ENCODE measurements at regions not wholly inside any gene's neighbourhood (a gene's known extent, or its start where the extent isn't known, plus 50 kb on each side); places are given as distances from the start of the nearest gene placed in this dataset.
"Not testable (repeated sequence)": the region's sequence is repeated elsewhere in the genome, so short reads cannot be mapped to it uniquely, and the experiment has no call there.

- not testable (repeated sequence) for DNase-seq (ENCODE audit: low read depth)
Measured at GRCh38 chrX:128606817-128607216, 554.6 kb upstream of the ACTRT1 start.

GRCh38 chrX:128606357-128606756 lies 554.2 kb upstream of the ACTRT1 start:
- DNase-seq (ENCODE audit: low read depth): not testable (repeated sequence)

- no peak for DNase-seq (ENCODE audit: low read depth)
Measured at GRCh38 chrX:128601706-128602105, 549.5 kb upstream of the ACTRT1 start.

- no peak for DNase-seq (ENCODE audit: low read depth)
Measured at GRCh38 chrX:128599632-128600031, 547.4 kb upstream of the ACTRT1 start.

- DNase-seq (ENCODE audit: low read depth): no peak
Measured at GRCh38 chrX:128582036-128582435, 529.8 kb upstream of the ACTRT1 start.

GRCh38 chrX:128581615-128582014 lies 529.4 kb upstream of the ACTRT1 start:
- no peak for DNase-seq (ENCODE audit: low read depth)

GRCh38 chrX:128543114-128543513 lies 490.9 kb upstream of the ACTRT1 start:
- no peak for DNase-seq (ENCODE audit: low read depth)

GRCh38 chrX:128518508-128518907 lies 466.3 kb upstream of the ACTRT1 start:
- no peak for DNase-seq (ENCODE audit: low read depth)

GRCh38 chrX:128517691-128518090 lies 465.5 kb upstream of the ACTRT1 start:
- DNase-seq (ENCODE audit: low read depth): no peak

- no peak for DNase-seq (ENCODE audit: low read depth)
Measured at GRCh38 chrX:128504496-128504895, 452.3 kb upstream of the ACTRT1 start.

GRCh38 chrX:128464116-128464515 lies 411.9 kb upstream of the ACTRT1 start:
- no peak for DNase-seq (ENCODE audit: low read depth)

- DNase-seq (ENCODE audit: low read depth): no peak
Measured at GRCh38 chrX:128460835-128461234, 408.6 kb upstream of the ACTRT1 start.

GRCh38 chrX:128458888-128459287 lies 406.7 kb upstream of the ACTRT1 start:
- DNase-seq (ENCODE audit: low read depth): no peak

GRCh38 chrX:128457674-128458073 lies 405.5 kb upstream of the ACTRT1 start:
- DNase-seq (ENCODE audit: low read depth): no peak

- DNase-seq (ENCODE audit: low read depth): no peak
Measured at GRCh38 chrX:128439159-128439558, 387.0 kb upstream of the ACTRT1 start.

- no peak for DNase-seq (ENCODE audit: low read depth)
Measured at GRCh38 chrX:128438082-128438481, 385.9 kb upstream of the ACTRT1 start.

GRCh38 chrX:128436397-128437103 lies 384.3 kb upstream of the ACTRT1 start:
- DNase-seq (ENCODE audit: low read depth): no peak

- DNase-seq (ENCODE audit: low read depth): no peak
Measured at GRCh38 chrX:128425546-128425945, 373.3 kb upstream of the ACTRT1 start.

- DNase-seq (ENCODE audit: low read depth): no peak
Measured at GRCh38 chrX:128408842-128409241, 356.6 kb upstream of the ACTRT1 start.

- no peak for DNase-seq (ENCODE audit: low read depth)
Measured at GRCh38 chrX:128396601-128397000, 344.4 kb upstream of the ACTRT1 start.

GRCh38 chrX:128383846-128384245 lies 331.6 kb upstream of the ACTRT1 start:
- not testable (repeated sequence) for DNase-seq (ENCODE audit: low read depth)

- DNase-seq (ENCODE audit: low read depth): no peak
Measured at GRCh38 chrX:128365492-128365891, 313.3 kb upstream of the ACTRT1 start.

GRCh38 chrX:128335671-128336070 lies 283.5 kb upstream of the ACTRT1 start:
- no peak for DNase-seq (ENCODE audit: low read depth)

GRCh38 chrX:128334821-128335220 lies 282.6 kb upstream of the ACTRT1 start:
- no peak for DNase-seq (ENCODE audit: low read depth)
